H9 (cell line): ENCODE measurements at regions not wholly inside any gene's neighbourhood (a gene's known extent, or its start where the extent isn't known, plus 50 kb on each side); places are given as distances from the start of the nearest gene placed in this dataset.

ENCODE experiments used
- DNase-seq: peaks from one replicate; pipeline ENCODE4 v3.0.0-alpha.2; 2017
- H2AFZ ChIP-seq: one replicate; pipeline ENCODE4 v1.6.1; 2013; ENCODE audit warnings: mild to moderate bottlenecking, low read length, control low read depth, moderate library complexity
- H2AK5ac ChIP-seq: 2 replicates; pipeline ENCODE4 v1.6.1; 2013; ENCODE audit warnings: low read length, control low read depth, mixed read lengths; ENCODE audit not compliant: insufficient read length
- H2BK120ac ChIP-seq: one replicate; pipeline ENCODE4 v1.6.1; 2013; ENCODE audit warnings: low read depth, mild to moderate bottlenecking, low read length, control low read depth, inconsistent platforms; ENCODE audit not compliant: poor library complexity, severe bottlenecking
- H2BK12ac ChIP-seq: 2 replicates; pipeline ENCODE4 v1.6.1; 2013; ENCODE audit warnings: low read length, control low read depth, mixed read lengths, low read depth; ENCODE audit not compliant: insufficient read length
- H2BK15ac ChIP-seq: 2 replicates; pipeline ENCODE4 v1.6.1; 2013; ENCODE audit warnings: low read depth, low read length, control low read depth
- H2BK20ac ChIP-seq: one replicate; pipeline ENCODE4 v1.6.1; 2013; ENCODE audit warnings: low read depth, mild to moderate bottlenecking, low read length, control low read depth, inconsistent platforms; ENCODE audit not compliant: poor library complexity, severe bottlenecking
- H2BK5ac ChIP-seq: 2 replicates; pipeline ENCODE4 v1.6.1; 2013; ENCODE audit warnings: low read length, control low read depth, mixed read lengths; ENCODE audit not compliant: insufficient read length
- H3K14ac ChIP-seq: 2 replicates; pipeline ENCODE4 v1.6.1; 2013; ENCODE audit warnings: low read length, control low read depth; ENCODE audit not compliant: insufficient read depth
- H3K18ac ChIP-seq: 2 replicates; pipeline ENCODE4 v1.6.1; 2013; ENCODE audit warnings: low read depth, mild to moderate bottlenecking, mixed read lengths, low read length, control low read depth; ENCODE audit not compliant: insufficient read length
- H3K23ac ChIP-seq: 2 replicates; pipeline ENCODE4 v1.6.1; 2013; ENCODE audit warnings: low read length, control low read depth, mixed read lengths, low read depth; ENCODE audit not compliant: insufficient read length
- H3K23me2 ChIP-seq: 2 replicates; pipeline ENCODE4 v1.6.1; 2013; ENCODE audit warnings: low read depth, mild to moderate bottlenecking, mixed read lengths, low read length, control low read depth; ENCODE audit not compliant: insufficient read length, poor library complexity, severe bottlenecking
- H3K27ac ChIP-seq: 2 replicates; pipeline ENCODE4 v1.5.1; 2013; ENCODE audit warnings: low read length, control low read depth, mixed read lengths, low read depth; ENCODE audit not compliant: insufficient read length
- H3K27me3 ChIP-seq: 2 replicates; pipeline ENCODE4 v1.6.1; 2013; ENCODE audit warnings: low read length, control low read depth, inconsistent platforms; ENCODE audit not compliant: insufficient read depth
- H3K4ac ChIP-seq: 2 replicates; pipeline ENCODE4 v1.6.1; 2013; ENCODE audit warnings: low read depth, mild to moderate bottlenecking, control low read depth, inconsistent platforms, low read length, moderate library complexity
- H3K4me1 ChIP-seq: 2 replicates; pipeline ENCODE4 v1.6.1; 2013; ENCODE audit warnings: low read length, control low read depth, inconsistent platforms; ENCODE audit not compliant: insufficient read depth
- H3K4me2 ChIP-seq: 2 replicates; pipeline ENCODE4 v1.6.1; 2013; ENCODE audit warnings: low read length, control low read depth, mixed read lengths; ENCODE audit not compliant: insufficient read length, insufficient read depth
- H3K56ac ChIP-seq: 2 replicates; pipeline ENCODE4 v1.6.1; 2013; ENCODE audit warnings: low read depth, mild to moderate bottlenecking, mixed read lengths, low read length, control low read depth; ENCODE audit not compliant: insufficient read length
- H3K79me1 ChIP-seq: 2 replicates; pipeline ENCODE4 v1.6.1; 2013; ENCODE audit warnings: low read depth, mild to moderate bottlenecking, moderate library complexity, low read length, control low read depth, inconsistent platforms; ENCODE audit not compliant: insufficient read depth, poor library complexity, severe bottlenecking
- H3K79me2 ChIP-seq: 2 replicates; pipeline ENCODE4 v1.6.1; 2013; ENCODE audit warnings: low read length, control low read depth, inconsistent platforms; ENCODE audit not compliant: insufficient read depth
- H3K9ac ChIP-seq: 2 replicates; pipeline ENCODE4 v1.6.1; 2013; ENCODE audit warnings: low read length, control low read depth, mixed read lengths; ENCODE audit not compliant: insufficient read length; ENCODE audit errors: extremely low read depth
- H3K9me3 ChIP-seq: one replicate; pipeline ENCODE4 v1.6.1; 2013; ENCODE audit warnings: low read depth, low read length, inconsistent platforms; ENCODE audit not compliant: control insufficient read depth
- H3T11ph ChIP-seq: one replicate; pipeline ENCODE4 v1.6.1; 2013; ENCODE audit warnings: mild to moderate bottlenecking, low read length, control low read depth, inconsistent platforms
- H4K20me1 ChIP-seq: one replicate; pipeline ENCODE4 v1.6.1; 2013; ENCODE audit not compliant: control insufficient read depth, insufficient read length, insufficient read depth
- H4K5ac ChIP-seq: 2 replicates; pipeline ENCODE4 v1.6.1; 2013; ENCODE audit warnings: low read depth, mild to moderate bottlenecking, mixed read lengths, low read length, control low read depth; ENCODE audit not compliant: insufficient read length
- H4K8ac ChIP-seq: replicated peaks from 2 replicates; pipeline ENCODE4 v1.6.1; 2013; ENCODE audit warnings: low read length, control low read depth, mixed read lengths, low read depth; ENCODE audit not compliant: insufficient read length
- H4K91ac ChIP-seq: 2 replicates; pipeline ENCODE4 v1.6.1; 2013; ENCODE audit warnings: low read depth, mild to moderate bottlenecking, moderate library complexity, mixed read lengths, low read length, control low read depth; ENCODE audit not compliant: insufficient read length
- H3K27ac Mint-ChIP-seq, 3 experiments: 2 replicates in 2 of 3; 3 replicates in 1 of 3; pipeline ENCODE4 v1.8.0; 2020 to 2021; ENCODE audit warnings: mixed read lengths in 3 of 3, mild to moderate bottlenecking in 1 of 3, moderate library complexity in 1 of 3
- H3K27me3 Mint-ChIP-seq: 2 replicates; pipeline ENCODE4 v1.8.0; 2021; ENCODE audit warnings: low read depth, mild to moderate bottlenecking, moderate library complexity, mixed read lengths
- H3K36me3 Mint-ChIP-seq, 3 experiments: 2 replicates in 2 of 3; 3 replicates in 1 of 3; pipeline ENCODE4 v1.8.0; 2020 to 2021; ENCODE audit warnings: low read depth in 3 of 3, mixed read lengths in 3 of 3; ENCODE audit not compliant: insufficient read depth in 1 of 3
- H3K4me1 Mint-ChIP-seq, 2 experiments: 2 replicates each; pipeline ENCODE4 v1.8.0; 2020; ENCODE audit warnings: mixed read lengths in 2 of 2
- H3K4me3 Mint-ChIP-seq, 2 experiments: 2 replicates in 1 of 2; 3 replicates in 1 of 2; pipeline ENCODE4 v1.8.0; 2020 to 2021; ENCODE audit warnings: mild to moderate bottlenecking in 2 of 2, mixed read lengths in 2 of 2, moderate library complexity in 1 of 2
- H3K9me3 Mint-ChIP-seq, 2 experiments: 2 replicates in 1 of 2; 3 replicates in 1 of 2; pipeline ENCODE4 v1.8.0; 2020; ENCODE audit warnings: mild to moderate bottlenecking in 2 of 2, mixed read lengths in 2 of 2, moderate library complexity in 1 of 2
- CTCF ChIP-seq: fragments of 200-600 bp; sonication (generic); conservative IDR thresholded peaks from 3 replicates; pipeline ENCODE4 v1.8.0; 2021; ENCODE audit warnings: antibody characterized with exemption, mild to moderate bottlenecking
- WGBS: extraction: QIAGEN DNeasy Blood & Tissue Kit; methylation state at CpG from one replicate; pipeline ENCODE4 v1.1.7; 2013; ENCODE audit warnings: missing lambda C conversion rate, low lambda C conversion rate, mixed read lengths; ENCODE audit not compliant: insufficient read length; ENCODE audit errors: extremely low coverage; 5-methylcytosine and 5-hydroxymethylcytosine counted together

DNA sequence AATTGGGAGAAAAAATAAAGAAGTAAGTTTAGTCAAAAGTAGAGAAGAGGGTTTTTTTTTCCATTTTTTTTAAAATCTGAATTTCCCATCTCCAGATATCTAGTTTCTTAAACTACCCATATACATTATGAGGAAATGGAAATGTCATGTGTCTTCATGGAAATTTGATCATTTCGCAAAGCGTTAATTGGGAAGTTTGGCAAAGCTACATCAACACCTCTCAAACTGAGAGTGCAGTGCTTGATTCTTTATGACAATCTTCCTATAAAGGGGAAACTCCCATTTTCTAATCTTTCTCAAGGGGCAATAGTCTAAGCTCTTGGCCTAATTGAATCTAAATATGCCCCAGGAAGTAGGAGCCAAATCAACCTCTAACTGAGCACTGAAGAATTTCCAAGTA is 110.4 kb upstream of the INHBA start:
- Mint-ChIP-seq H3K4me1 (peaks cover 50 to 53% of the 10 kb centered on the region in 2 experiments), H3K36me3 (peaks cover 13 to 22% (median 16%) of the 10 kb centered on the region in 3 experiments), H3K9me3 (peaks cover 15 to 18% of the 10 kb centered on the region in 2 experiments), H3K4me3 (no peak overlapping the region), H3K27me3 (no peaks in the 10 kb centered on the region; the same call in 1 of the 2 replicates), H3K27ac (peak overlapping the region in 1 of 3 experiments; percentile 69; a peak in 1 of 7 replicates)
- no peak for TF ChIP-seq CTCF
- H3T11ph ChIP-seq: no peak overlapping the region
- H2BK5ac ChIP-seq: no peak overlapping the region
- H2BK12ac ChIP-seq: no peak overlapping the region
- no peak overlapping the region for H2BK120ac ChIP-seq
- DNase-seq: no peak
- no peak overlapping the region for H3K56ac ChIP-seq
- no peaks in the 10 kb centered on the region for H3K23me2 ChIP-seq
- no peak overlapping the region for H3K4ac ChIP-seq
- no peak overlapping the region for H2BK20ac ChIP-seq
- H3K14ac ChIP-seq: no peak overlapping the region
- no peak overlapping the region for H3K27ac ChIP-seq
- no peaks in the 10 kb centered on the region for H3K27me3 ChIP-seq
- H3K4me2 ChIP-seq: no peak overlapping the region
- H3K4me1 ChIP-seq: no peaks in the 10 kb centered on the region; the same call in 1 of the 2 replicates
- no peak overlapping the region for H3K23ac ChIP-seq
- no peak overlapping the region for H2AFZ ChIP-seq
- H3K18ac ChIP-seq: no peak overlapping the region
- no peaks in the 10 kb centered on the region for H3K79me1 ChIP-seq
- H4K8ac ChIP-seq: no peak overlapping the region
- H3K79me2 ChIP-seq: no peaks in the 10 kb centered on the region
- no peak overlapping the region for H2BK15ac ChIP-seq
- H4K5ac ChIP-seq: no peak overlapping the region
- H4K91ac ChIP-seq: no peak overlapping the region
- WGBS: no CpG with 5 or more reads among the region's 2 CpGs
- H2AK5ac ChIP-seq: no peak overlapping the region
- H4K20me1 ChIP-seq: no peaks in the 10 kb centered on the region
- no peak overlapping the region for H3K9ac ChIP-seq
- H3K9me3 ChIP-seq: peaks cover 9% of the 10 kb centered on the region
